Caco-2 (cell line): ENCODE measurements at regions not wholly inside any gene's neighbourhood (a gene's known extent, or its start where the extent isn't known, plus 50 kb on each side); places are given as distances from the start of the nearest gene placed in this dataset.

Source experiments
- BruUV-seq: library from RNA; stranded (reverse); fragments of 400-500 nt; replicated peaks from 2 replicates; lab custom pipeline; 2021; lab: Mats Ljungman, UMichigan
- CTCF ChIA-PET: fragments of 300-600 bp; sonication (Branson Sonifier 250); formaldehyde crosslinking; loops from one replicate; lab custom pipeline; 2022; ENCODE audit warnings: antibody characterized with exemption; lab: Charles Lee
- POLR2A ChIA-PET: fragments of 300-600 bp; sonication (Branson Sonifier 250); formaldehyde crosslinking; loops from one replicate; lab custom pipeline; 2022; ENCODE audit warnings: antibody characterized with exemption; lab: Charles Lee
- DNase-seq, 2 experiments: peaks; one replicate each; pipeline versions ENCODE4 v3.0.0 to v3.0.0-alpha.2; 2020 to 2022
- H3K27me3 ChIP-seq: replicated peaks from 2 replicates; pipeline ENCODE4 v1.6.0; 2011; ENCODE audit warnings: low read length; ENCODE audit not compliant: control insufficient read depth, insufficient read depth
- H3K36me3 ChIP-seq: 2 replicates; pipeline ENCODE4 v1.5.1; 2011; ENCODE audit warnings: low read length; ENCODE audit not compliant: control insufficient read depth, insufficient read depth
- H3K4me1 ChIP-seq: fragments of 250-450 bp; sonication (Bioruptor Pico); 2 replicates; pipeline ENCODE4 v1.5.1; 2020; ENCODE audit warnings: mild to moderate bottlenecking
- H3K4me3 ChIP-seq: 2 replicates; pipeline ENCODE4 v1.5.1; 2011; ENCODE audit warnings: low read depth, mild to moderate bottlenecking, control low read depth, low read length
- H3K9me3 ChIP-seq: fragments of 250-450 bp; sonication (Bioruptor Pico); 2 replicates; pipeline ENCODE4 v1.5.1; 2020; ENCODE audit warnings: mild to moderate bottlenecking, moderate library complexity
- H3K27ac Mint-ChIP-seq: one replicate; pipeline ENCODE4 v1.8.0; 2022; ENCODE audit warnings: mixed read lengths; ENCODE audit not compliant: unreplicated experiment
- H3K27me3 Mint-ChIP-seq: one replicate; pipeline ENCODE4 v1.8.0; 2022; ENCODE audit warnings: mixed read lengths; ENCODE audit not compliant: insufficient read depth, unreplicated experiment
- H3K36me3 Mint-ChIP-seq: one replicate; pipeline ENCODE4 v1.8.0; 2022; ENCODE audit warnings: mild to moderate bottlenecking, mixed read lengths; ENCODE audit not compliant: insufficient read depth, unreplicated experiment
- H3K4me1 Mint-ChIP-seq: one replicate; pipeline ENCODE4 v1.8.0; 2022; ENCODE audit warnings: low read depth, mixed read lengths; ENCODE audit not compliant: unreplicated experiment
- H3K4me3 Mint-ChIP-seq: one replicate; pipeline ENCODE4 v1.8.0; 2022; ENCODE audit warnings: mild to moderate bottlenecking, moderate library complexity, mixed read lengths; ENCODE audit not compliant: unreplicated experiment
- H3K9me3 Mint-ChIP-seq: one replicate; pipeline ENCODE4 v1.8.0; 2022; ENCODE audit warnings: mixed read lengths; ENCODE audit not compliant: unreplicated experiment
- CTCF ChIP-seq, 2 experiments: fragments of 200-600 bp in 1 of 2; IDR thresholded peaks; 1 replicate in 1 of 2; 2 replicates in 1 of 2; pipeline versions ENCODE4 v1.5.1 to v1.8.0; 2011 to 2022; ENCODE audit warnings: antibody characterized with exemption in 1 of 2, control low read depth in 1 of 2, inconsistent platforms in 1 of 2, low read depth in 1 of 2, low read length in 1 of 2, mild to moderate bottlenecking in 1 of 2, moderate library complexity in 1 of 2; ENCODE audit not compliant: insufficient read depth in 1 of 2, severe bottlenecking in 1 of 2, unreplicated experiment in 1 of 2
- intact Hi-C: fragments of 100-400 bp; cut with micrococcal nuclease; formaldehyde crosslinking; loops from one replicate; pipeline ENCODE4 v1.10.0; 2022; ENCODE audit not compliant: unreplicated experiment

DNA sequence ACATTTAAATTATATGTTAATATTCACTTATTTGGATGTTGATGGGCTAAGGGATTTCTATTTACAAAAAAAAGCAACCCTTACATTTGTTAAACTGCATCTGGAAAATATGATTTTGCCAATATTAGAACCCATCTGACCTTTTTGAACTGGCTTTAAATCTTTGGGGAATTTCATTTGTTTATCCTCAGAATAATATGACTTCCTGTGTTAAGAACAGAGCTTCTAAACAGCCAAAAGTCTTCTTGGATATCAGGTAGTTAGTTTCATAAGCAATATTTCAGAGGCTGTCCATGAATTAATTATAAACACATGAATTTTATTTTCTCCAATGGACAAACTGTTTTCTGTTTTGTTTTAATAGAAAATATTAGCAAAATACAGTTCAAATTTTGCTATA is 301.9 kb upstream of the AGTR1 start:
- H3K4me3 Mint-ChIP-seq, result no peak overlapping the region
- Histone ChIP-seq H3K9me3 (no peaks in the 10 kb centered on the region), H3K36me3 (no peaks in the 10 kb centered on the region), H3K27me3 (no peaks in the 10 kb centered on the region), H3K4me3 (no peak overlapping the region), H3K4me1 (no peaks in the 10 kb centered on the region)
- H3K36me3 Mint-ChIP-seq, result no peaks in the 10 kb centered on the region
- intact Hi-C loops, result no loop called here
- no peaks in the 10 kb centered on the region for H3K9me3 Mint-ChIP-seq
- TF ChIP-seq CTCF (IDR thresholded peaks at IDR 0.05; ENCODE audit: insufficient read depth in 1 of 2, low read depth in 1 of 2, low read length in 1 of 2, severe bottlenecking in 1 of 2, unreplicated experiment in 1 of 2), result no peak
- H3K4me1 Mint-ChIP-seq, result no peaks in the 10 kb centered on the region
- ChIA-PET POLR2A (no interaction called here), CTCF (no interaction called here)
- DNase-seq, result no peak
- BruUV-seq, result no TSS peak
- peaks cover 5% of the 10 kb centered on the region for H3K27me3 Mint-ChIP-seq
- H3K27ac Mint-ChIP-seq, result no peak overlapping the region

DNA sequence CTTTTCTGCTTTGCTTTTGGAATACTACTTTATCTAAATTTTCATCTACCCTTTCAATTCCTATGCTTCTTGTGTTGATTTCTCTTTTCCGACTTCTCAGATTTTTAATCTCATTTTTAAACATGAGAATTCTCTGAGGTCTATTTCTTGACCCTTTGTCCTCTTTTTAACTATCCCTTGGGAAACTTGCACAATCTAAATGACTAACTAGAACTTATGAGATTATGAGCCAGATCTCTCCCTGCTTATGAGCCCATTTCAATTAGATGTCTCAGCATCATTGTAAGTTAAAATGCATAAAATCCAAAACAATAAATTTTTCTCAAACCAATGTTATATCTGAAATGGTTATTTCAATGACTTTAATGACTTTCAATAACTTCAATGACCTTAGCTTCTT is 296.9 kb upstream of the AGTR1 start:
- POLR2A ChIA-PET, result no interaction called here
- Mint-ChIP-seq H3K4me3 (no peak overlapping the region), H3K27ac (no peak overlapping the region), H3K4me1 (no peaks in the 10 kb centered on the region), H3K27me3 (peaks cover 6% of the 10 kb centered on the region), H3K36me3 (no peaks in the 10 kb centered on the region), H3K9me3 (no peaks in the 10 kb centered on the region)
- CTCF ChIA-PET, result no interaction called here
- TF ChIP-seq CTCF (IDR thresholded peaks at IDR 0.05; ENCODE audit: insufficient read depth in 1 of 2, low read depth in 1 of 2, low read length in 1 of 2, severe bottlenecking in 1 of 2, unreplicated experiment in 1 of 2), result no peak
- no peak overlapping the region for H3K4me3 ChIP-seq
- intact Hi-C loops, result no loop called here
- DNase-seq, result no peak
- H3K36me3 ChIP-seq, result no peaks in the 10 kb centered on the region
- BruUV-seq, result no TSS peak
- H3K9me3 ChIP-seq, result no peaks in the 10 kb centered on the region
- H3K4me1 ChIP-seq, result no peaks in the 10 kb centered on the region
- H3K27me3 ChIP-seq, result no peaks in the 10 kb centered on the region

- BruUV-seq, result no TSS peak
- no peak for TF ChIP-seq CTCF (IDR thresholded peaks at IDR 0.05; ENCODE audit: insufficient read depth in 1 of 2, low read depth in 1 of 2, low read length in 1 of 2, severe bottlenecking in 1 of 2, unreplicated experiment in 1 of 2)
- Histone ChIP-seq H3K4me1 (no peaks in the 10 kb centered on the region), H3K36me3 (no peaks in the 10 kb centered on the region), H3K9me3 (no peaks in the 10 kb centered on the region), H3K27me3 (no peaks in the 10 kb centered on the region), H3K4me3 (no peak overlapping the region)
- no peak overlapping the region for H3K27ac Mint-ChIP-seq
- DNase-seq, result no peak
- no peaks in the 10 kb centered on the region for H3K4me1 Mint-ChIP-seq
- no peaks in the 10 kb centered on the region for H3K36me3 Mint-ChIP-seq
- H3K9me3 Mint-ChIP-seq, result peaks cover 23% of the 10 kb centered on the region
- H3K4me3 Mint-ChIP-seq, result no peak overlapping the region
- ChIA-PET CTCF (no interaction called here), POLR2A (no interaction called here)
- H3K27me3 Mint-ChIP-seq, result no peaks in the 10 kb centered on the region
- intact Hi-C loops, result no loop called here
Measured at GRCh38 chr3:148408667-148409066, 289.0 kb upstream of the AGTR1 start.
